SK-N-MC (cell line): ENCODE measurements at regions not wholly inside any gene's neighbourhood (a gene's known extent, or its start where the extent isn't known, plus 50 kb on each side); places are given as distances from the start of the nearest gene placed in this dataset.

Experiments used
- EZH2 ChIP-seq: fragments of 200-600 bp; sonication (generic); IDR thresholded peaks from one replicate; pipeline ENCODE4 v1.6.1; 2017; ENCODE audit warnings: antibody characterized with exemption
- FOXP2 ChIP-seq: optimal IDR thresholded peaks from 2 replicates; pipeline ENCODE3; 2011; ENCODE audit warnings: mild to moderate bottlenecking, moderate library complexity; ENCODE audit not compliant: insufficient read depth; ENCODE audit errors: extremely low read length, control extremely low read depth
- POLR2AphosphoS5 ChIP-seq: IDR thresholded peaks from 2 replicates; pipeline ENCODE4 v1.6.1; 2012; ENCODE audit warnings: mild to moderate bottlenecking, low read depth, low read length, borderline replicate concordance

GRCh38 chr2:207227062-207227748 is 61.5 kb upstream of the KLF7 start:
- TF ChIP-seq POLR2AphosphoS5 (no peak), EZH2 (no peak), FOXP2 (no peak)
